Colonic mucosa (tissue), 4 donors: ENCODE measurements at regions not wholly inside any gene's neighbourhood (a gene's known extent, or its start where the extent isn't known, plus 50 kb on each side); places are given as distances from the start of the nearest gene placed in this dataset.
"Not testable (repeated sequence)": the region's sequence is repeated elsewhere in the genome, so short reads cannot be mapped to it uniquely, and the experiment has no call there.

Source experiments
- DNase-seq: peaks from one replicate; pipeline ENCODE4 v3.0.0-alpha.2; 2020
- H3K27ac ChIP-seq: fragments of 200-600 bp; one replicate; pipeline ENCODE4 v1.8.0; 2021
- H3K27me3 ChIP-seq: fragments of 200-600 bp; one replicate; pipeline ENCODE4 v1.8.0; 2021
- H3K36me3 ChIP-seq: fragments of 200-600 bp; one replicate; pipeline ENCODE4 v1.8.0; 2021
- H3K4me1 ChIP-seq: fragments of 200-600 bp; one replicate; pipeline ENCODE4 v1.8.0; 2021; ENCODE audit warnings: mild to moderate bottlenecking
- H3K4me3 ChIP-seq: fragments of 200-600 bp; one replicate; pipeline ENCODE4 v1.8.0; 2021
- H3K9ac ChIP-seq, 2 donors: one replicate each; pipeline ENCODE4 v1.7.0; 2013; ENCODE audit warnings: control low read depth in 2 of 2, low read depth in 2 of 2, low read length in 2 of 2
- H3K9me3 ChIP-seq: fragments of 200-600 bp; one replicate; pipeline ENCODE4 v1.8.0; 2021
- intact Hi-C: fragments of 100-400 bp; cut with DNase I; formaldehyde crosslinking; loops from one replicate; pipeline ENCODE4 v1.14.1; 2022
- TF ChIP-seq, protein P1 (sequence below): fragments of 200-600 bp; IDR thresholded peaks from one replicate; pipeline ENCODE4 v1.8.0; 2022; ENCODE audit warnings: antibody characterized with exemption, mild to moderate bottlenecking
- donor health status: healthy.
- donor health status: DM: no; HTN: no; CAD: no.
- donor health status: DM: no; HTN: no; CAD: no.

DNA sequence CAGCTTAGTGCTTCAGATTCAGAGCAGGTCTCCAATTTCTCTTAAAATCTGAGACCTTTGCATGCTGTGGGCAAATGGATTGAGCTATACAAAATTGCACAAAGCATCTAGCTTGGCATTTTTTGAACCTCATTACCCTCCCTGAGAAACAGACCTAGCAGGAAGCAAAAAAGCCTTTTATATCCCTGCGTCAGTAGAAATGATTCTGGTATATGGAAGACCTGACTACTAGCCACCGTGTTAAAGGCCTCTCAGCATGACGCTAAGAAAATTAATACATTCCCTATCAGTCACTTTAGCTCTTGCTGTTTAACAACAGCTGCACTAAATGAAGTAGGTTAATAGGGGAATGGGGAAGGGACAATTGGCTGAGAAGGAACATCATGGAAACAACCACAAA lies 110.7 kb upstream of the SMLR1 start:
- TF ChIP-seq, protein P1, sequence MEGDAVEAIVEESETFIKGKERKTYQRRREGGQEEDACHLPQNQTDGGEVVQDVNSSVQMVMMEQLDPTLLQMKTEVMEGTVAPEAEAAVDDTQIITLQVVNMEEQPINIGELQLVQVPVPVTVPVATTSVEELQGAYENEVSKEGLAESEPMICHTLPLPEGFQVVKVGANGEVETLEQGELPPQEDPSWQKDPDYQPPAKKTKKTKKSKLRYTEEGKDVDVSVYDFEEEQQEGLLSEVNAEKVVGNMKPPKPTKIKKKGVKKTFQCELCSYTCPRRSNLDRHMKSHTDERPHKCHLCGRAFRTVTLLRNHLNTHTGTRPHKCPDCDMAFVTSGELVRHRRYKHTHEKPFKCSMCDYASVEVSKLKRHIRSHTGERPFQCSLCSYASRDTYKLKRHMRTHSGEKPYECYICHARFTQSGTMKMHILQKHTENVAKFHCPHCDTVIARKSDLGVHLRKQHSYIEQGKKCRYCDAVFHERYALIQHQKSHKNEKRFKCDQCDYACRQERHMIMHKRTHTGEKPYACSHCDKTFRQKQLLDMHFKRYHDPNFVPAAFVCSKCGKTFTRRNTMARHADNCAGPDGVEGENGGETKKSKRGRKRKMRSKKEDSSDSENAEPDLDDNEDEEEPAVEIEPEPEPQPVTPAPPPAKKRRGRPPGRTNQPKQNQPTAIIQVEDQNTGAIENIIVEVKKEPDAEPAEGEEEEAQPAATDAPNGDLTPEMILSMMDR: no peak
- no peak overlapping the region for H3K4me3 ChIP-seq
- H3K36me3 ChIP-seq: no peaks in the 10 kb centered on the region
- H3K27ac ChIP-seq: no peak overlapping the region
- no peaks in the 10 kb centered on the region for H3K27me3 ChIP-seq
- H3K9ac ChIP-seq: no peak overlapping the region
- no peaks in the 10 kb centered on the region for H3K9me3 ChIP-seq
- H3K4me1 ChIP-seq: no peaks in the 10 kb centered on the region
- no peak for DNase-seq
- intact Hi-C loops: no loop called here

DNA sequence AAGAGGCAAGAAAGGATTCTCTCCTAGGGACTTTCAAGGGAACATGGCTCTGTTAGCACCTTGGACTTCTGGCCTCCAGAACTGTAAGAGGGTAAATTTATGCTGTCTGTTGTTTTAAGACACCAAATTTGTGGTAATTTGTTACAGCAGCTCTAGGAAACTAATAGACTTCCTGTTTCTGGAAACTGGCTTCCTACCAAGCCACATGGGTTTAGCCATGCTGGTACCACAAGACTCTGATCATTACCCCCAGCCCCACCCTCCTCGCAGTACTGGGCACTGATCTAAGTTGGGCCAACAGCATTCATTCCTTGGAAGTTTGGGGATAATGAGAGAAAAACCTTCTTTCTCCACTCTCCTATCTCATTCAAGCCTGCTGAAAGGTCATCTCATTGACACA lies 109.5 kb upstream of the SMLR1 start:
- no peaks in the 10 kb centered on the region for H3K36me3 ChIP-seq
- TF ChIP-seq, protein P1: no peak

DNA sequence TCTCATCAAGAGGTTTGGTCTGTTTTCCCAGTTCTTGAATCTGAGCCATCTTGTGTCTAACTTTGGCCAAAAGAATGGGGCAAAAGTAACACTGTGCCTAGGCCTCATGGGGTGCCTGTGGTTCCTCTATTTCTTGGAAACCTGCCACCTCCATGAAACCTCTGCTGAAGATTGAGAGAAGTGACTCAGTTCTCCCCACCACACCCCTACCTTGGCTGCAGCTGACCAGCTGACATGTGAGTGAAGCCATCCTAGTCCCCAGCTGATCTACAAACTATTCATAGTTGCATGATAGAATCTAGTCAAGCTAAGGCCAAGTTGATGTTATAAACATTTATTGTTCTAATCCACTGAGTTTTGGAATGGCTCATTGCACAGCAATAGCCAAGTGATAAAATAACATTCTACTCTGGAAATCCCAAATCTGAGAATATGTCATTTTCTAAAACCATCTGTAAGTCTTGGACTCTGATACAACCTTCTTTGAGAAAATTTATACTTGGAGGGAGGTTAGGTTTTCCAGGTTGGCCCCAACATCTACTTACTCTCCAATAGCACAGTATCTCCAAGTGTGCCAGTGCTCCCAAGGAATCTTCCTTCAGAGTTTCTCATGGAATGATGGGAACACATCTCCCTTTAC lies 107.0 kb upstream of the SMLR1 start:
- Histone ChIP-seq H3K9me3 (no peaks in the 10 kb centered on the region), H3K4me1 (no peaks in the 10 kb centered on the region), H3K27ac (no peak overlapping the region), H3K27me3 (no peaks in the 10 kb centered on the region), H3K4me3 (no peak overlapping the region), H3K36me3 (no peaks in the 10 kb centered on the region), H3K9ac (no peak overlapping the region)
- no peak for DNase-seq
- intact Hi-C loops: no loop called here
- TF ChIP-seq, protein P1: no peak

More for the DNA sequence above, 109.5 kb upstream of the SMLR1 start:
- Histone ChIP-seq H3K27me3 (no peaks in the 10 kb centered on the region), H3K9ac (no peak overlapping the region), H3K27ac (no peak overlapping the region), H3K4me1 (no peaks in the 10 kb centered on the region), H3K9me3 (no peaks in the 10 kb centered on the region), H3K4me3 (no peak overlapping the region)
- no peak for DNase-seq
- intact Hi-C loops: no loop called here

DNA sequence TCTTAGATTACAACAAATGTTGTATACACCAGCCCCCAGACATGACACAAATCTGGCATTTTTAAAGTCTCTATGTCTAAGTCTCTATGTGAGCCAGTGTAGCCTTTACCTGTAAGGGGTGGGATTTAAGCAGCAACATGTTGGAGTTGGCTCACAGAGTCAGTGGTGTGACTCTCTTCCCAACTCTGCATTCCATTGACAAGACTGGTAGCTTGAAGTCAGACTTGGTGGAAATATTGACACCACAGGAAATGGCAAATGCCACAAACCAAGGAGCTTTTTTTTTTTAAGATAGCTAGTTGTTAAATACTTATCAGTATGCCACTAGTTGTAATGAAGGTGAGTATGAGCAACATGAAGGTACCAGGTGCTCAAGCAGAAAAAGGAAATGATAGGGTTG lies 103.1 kb upstream of the SMLR1 start:
- DNase-seq: no peak
- Histone ChIP-seq H3K27ac (no peak overlapping the region), H3K27me3 (no peaks in the 10 kb centered on the region), H3K4me1 (no peaks in the 10 kb centered on the region), H3K9me3 (no peaks in the 10 kb centered on the region), H3K9ac (no peak overlapping the region), H3K36me3 (no peaks in the 10 kb centered on the region), H3K4me3 (no peak overlapping the region)
- intact Hi-C loops: no loop called here
- TF ChIP-seq, protein P1: no peak

DNA sequence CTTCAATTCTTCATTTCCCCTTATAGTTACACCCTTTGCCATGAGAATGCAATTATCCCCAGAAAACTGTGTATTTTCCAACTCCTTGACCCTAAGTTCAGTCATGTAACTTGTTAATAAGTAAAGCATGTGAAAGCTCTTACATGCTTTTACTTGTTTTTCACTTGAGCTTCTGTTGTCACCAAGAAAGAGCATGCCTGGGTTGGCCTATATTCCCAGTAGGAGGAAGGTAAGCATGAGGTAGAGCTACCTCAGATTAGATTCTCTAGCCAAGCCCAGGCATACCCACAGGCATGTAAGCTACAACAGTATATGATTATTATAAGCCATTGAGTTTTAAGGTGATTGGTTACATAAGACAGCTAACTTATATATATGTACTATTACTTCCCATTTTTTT lies 101.7 kb upstream of the SMLR1 start:
- intact Hi-C loops: no loop called here
- Histone ChIP-seq H3K9me3 (no peaks in the 10 kb centered on the region), H3K36me3 (no peaks in the 10 kb centered on the region), H3K4me3 (no peak overlapping the region), H3K9ac (no peak overlapping the region), H3K4me1 (no peaks in the 10 kb centered on the region), H3K27me3 (no peaks in the 10 kb centered on the region), H3K27ac (no peak overlapping the region)
- TF ChIP-seq, protein P1: no peak
- no peak for DNase-seq

DNA sequence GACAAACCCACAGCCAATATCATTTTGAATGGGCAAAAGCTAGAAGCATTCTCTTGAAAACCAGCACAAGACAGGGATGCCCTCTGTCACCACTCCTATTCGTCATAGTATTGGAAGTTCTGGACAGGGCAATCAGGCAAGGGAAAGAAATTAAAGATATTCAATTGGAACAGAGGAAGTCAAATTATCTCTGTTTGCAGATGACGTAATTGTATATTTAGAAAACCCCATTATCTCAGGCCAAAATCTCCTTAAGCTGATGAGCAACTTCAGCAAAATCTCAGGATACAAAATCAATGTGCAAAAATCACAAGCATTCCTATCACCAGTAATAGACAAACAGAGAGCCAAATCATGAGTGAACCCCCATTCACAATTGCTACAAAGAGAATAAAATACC lies 99.1 kb upstream of the SMLR1 start:
- H3K27ac ChIP-seq, H3K4me1 ChIP-seq, intact Hi-C loops: not testable (repeated sequence)

More for the DNA sequence above, 99.1 kb upstream of the SMLR1 start:
- DNase-seq, H3K36me3 ChIP-seq, H3K9me3 ChIP-seq, H3K9ac ChIP-seq, H3K4me3 ChIP-seq, H3K27me3 ChIP-seq: not testable (repeated sequence)
